AG04450 (cell line): ENCODE measurements at regions not wholly inside any gene's neighbourhood (a gene's known extent, or its start where the extent isn't known, plus 50 kb on each side); places are given as distances from the start of the nearest gene placed in this dataset.

Experiments used
- CTCF ChIA-PET: fragments of 300-600, 350-600 bp; formaldehyde crosslinking; extraction: SDS; loops from one replicate; lab custom pipeline; 2022; ENCODE audit warnings: antibody characterized with exemption, inconsistent platforms; lab: Charles Lee
- POLR2A ChIA-PET: fragments of 350-600 bp; formaldehyde crosslinking; extraction: SDS; loops from one replicate; lab custom pipeline; 2021; ENCODE audit warnings: antibody characterized with exemption, inconsistent platforms; lab: Yijun Ruan, JAX
- DNase-seq: peaks from one replicate; pipeline ENCODE4 v3.0.0-alpha.2; 2011; ENCODE audit warnings: low read depth, low spot score
- H3K27ac ChIP-seq: one replicate; pipeline ENCODE4 v1.5.1; 2012; ENCODE audit warnings: low read depth, low read length, control low read depth
- H3K27me3 ChIP-seq: one replicate; pipeline ENCODE4 v1.6.0; 2012; ENCODE audit warnings: low read length; ENCODE audit not compliant: control insufficient read depth, insufficient read depth
- H3K4me3 ChIP-seq: 2 replicates; pipeline ENCODE4 v1.5.1; 2011; ENCODE audit warnings: mild to moderate bottlenecking, low read depth, low read length, control low read depth
- H3K9me3 ChIP-seq: 2 replicates; pipeline ENCODE4 v1.5.1; 2012; ENCODE audit warnings: low read length; ENCODE audit not compliant: control insufficient read depth, insufficient read depth
- TF ChIP-seq, protein P1 (sequence below): IDR thresholded peaks from 2 replicates; pipeline ENCODE4 v1.5.1; 2011; ENCODE audit warnings: low read depth, low read length, control low read depth, inconsistent platforms

DNA sequence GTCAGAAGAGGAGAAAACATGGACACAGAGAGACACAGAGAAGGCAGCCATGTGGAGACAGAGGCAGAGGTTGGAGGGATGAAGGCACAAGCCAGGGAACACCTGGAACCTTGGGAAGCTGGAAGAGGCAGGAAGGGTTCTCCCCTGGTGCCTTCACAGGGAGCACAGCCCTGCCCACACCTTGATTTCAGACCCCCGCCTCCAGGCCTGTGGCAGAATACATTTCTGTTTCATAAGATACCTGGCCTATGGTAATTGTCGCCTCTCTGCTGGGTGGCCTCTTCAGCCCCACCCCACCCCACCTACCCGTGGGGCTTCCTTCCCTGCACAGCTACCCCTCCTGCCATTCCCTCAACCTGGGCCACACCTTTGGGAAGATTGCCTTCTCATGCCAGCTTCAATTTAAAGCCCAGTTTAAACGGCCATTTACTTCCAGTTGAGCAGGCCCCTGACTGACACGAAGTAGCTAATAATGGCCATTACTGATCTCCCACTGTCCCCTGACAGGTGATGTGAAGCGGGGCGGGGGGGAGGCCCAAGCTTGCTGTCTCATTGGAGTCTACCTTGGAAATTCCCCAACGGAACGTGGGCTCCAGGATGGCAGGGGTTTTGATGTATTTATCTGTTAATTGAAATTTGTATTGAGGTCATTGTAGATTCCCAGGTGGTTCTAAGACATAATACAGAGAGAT is 291.7 kb upstream of the FOXF1 start:
- CTCF ChIA-PET: interaction anchor here (0.7 kb wide), 1 partner anchor 399 kb away, joined by 3 read pairs; no protein-coding TSS in a partner anchor
- H3K27ac ChIP-seq: no peak overlapping the region
- no peaks in the 10 kb centered on the region for H3K27me3 ChIP-seq
- POLR2A ChIA-PET: no interaction called here
- DNase-seq: no peak
- H3K9me3 ChIP-seq: no peaks in the 10 kb centered on the region; the same call in 1 of the 2 replicates
- no peak overlapping the region for H3K4me3 ChIP-seq
- TF ChIP-seq, protein P1, sequence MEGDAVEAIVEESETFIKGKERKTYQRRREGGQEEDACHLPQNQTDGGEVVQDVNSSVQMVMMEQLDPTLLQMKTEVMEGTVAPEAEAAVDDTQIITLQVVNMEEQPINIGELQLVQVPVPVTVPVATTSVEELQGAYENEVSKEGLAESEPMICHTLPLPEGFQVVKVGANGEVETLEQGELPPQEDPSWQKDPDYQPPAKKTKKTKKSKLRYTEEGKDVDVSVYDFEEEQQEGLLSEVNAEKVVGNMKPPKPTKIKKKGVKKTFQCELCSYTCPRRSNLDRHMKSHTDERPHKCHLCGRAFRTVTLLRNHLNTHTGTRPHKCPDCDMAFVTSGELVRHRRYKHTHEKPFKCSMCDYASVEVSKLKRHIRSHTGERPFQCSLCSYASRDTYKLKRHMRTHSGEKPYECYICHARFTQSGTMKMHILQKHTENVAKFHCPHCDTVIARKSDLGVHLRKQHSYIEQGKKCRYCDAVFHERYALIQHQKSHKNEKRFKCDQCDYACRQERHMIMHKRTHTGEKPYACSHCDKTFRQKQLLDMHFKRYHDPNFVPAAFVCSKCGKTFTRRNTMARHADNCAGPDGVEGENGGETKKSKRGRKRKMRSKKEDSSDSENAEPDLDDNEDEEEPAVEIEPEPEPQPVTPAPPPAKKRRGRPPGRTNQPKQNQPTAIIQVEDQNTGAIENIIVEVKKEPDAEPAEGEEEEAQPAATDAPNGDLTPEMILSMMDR: no peak

DNA sequence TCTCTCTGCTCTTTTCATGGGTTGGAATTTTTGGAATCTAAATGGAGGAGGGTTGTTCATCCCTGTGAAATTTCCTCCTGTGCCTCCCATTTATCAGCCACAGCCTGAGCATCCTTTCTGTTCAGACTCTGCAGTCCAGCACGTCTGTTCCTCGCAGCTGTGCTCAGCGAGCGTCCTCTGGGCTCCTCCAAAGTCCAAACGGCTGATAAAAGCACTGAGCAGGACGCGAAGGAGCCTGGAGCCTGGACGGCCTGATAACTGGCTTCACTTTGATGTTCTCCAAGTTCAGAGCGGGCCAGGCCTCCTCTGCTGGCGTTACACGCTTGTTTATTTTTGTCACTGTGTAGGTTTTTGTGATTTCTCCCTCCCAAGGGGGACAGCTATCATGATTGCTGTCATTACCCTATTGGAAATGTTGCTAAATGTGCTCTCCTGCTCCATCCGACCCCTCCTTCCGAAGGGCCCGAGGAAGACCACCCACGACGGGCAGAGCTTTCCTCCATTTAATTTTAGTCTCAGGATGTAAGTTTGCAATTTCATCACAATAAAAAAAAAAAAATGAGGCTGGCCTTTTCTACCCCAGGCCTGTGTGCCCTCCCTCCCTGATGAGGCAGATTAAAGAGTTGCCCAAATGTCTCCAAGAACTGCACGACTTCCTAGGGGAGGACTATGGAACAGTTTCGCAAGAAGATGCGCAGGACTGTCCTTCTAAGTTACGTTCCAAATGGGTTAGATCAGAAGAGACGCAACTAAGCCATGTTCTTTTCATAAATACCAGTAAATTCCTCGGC is 290.5 kb upstream of the FOXF1 start:
- POLR2A ChIA-PET: interaction anchor here (0.6 to 3.1 kb wide), 4 partner anchors 74 to 448 kb away, joined by 3 to 18 read pairs (median 4); no protein-coding TSS in a partner anchor
- no peaks in the 10 kb centered on the region; the same call in 1 of the 2 replicates for H3K9me3 ChIP-seq
- H3K4me3 ChIP-seq: no peak overlapping the region
- CTCF ChIA-PET: interaction anchor here (1.2 kb wide), 1 partner anchor 399 kb away, joined by 3 read pairs; no protein-coding TSS in a partner anchor
- peak overlapping the region; percentile 99 for H3K27ac ChIP-seq
- H3K27me3 ChIP-seq: no peaks in the 10 kb centered on the region
- TF ChIP-seq, protein P1: no peak
- DNase-seq: no peak

DNA sequence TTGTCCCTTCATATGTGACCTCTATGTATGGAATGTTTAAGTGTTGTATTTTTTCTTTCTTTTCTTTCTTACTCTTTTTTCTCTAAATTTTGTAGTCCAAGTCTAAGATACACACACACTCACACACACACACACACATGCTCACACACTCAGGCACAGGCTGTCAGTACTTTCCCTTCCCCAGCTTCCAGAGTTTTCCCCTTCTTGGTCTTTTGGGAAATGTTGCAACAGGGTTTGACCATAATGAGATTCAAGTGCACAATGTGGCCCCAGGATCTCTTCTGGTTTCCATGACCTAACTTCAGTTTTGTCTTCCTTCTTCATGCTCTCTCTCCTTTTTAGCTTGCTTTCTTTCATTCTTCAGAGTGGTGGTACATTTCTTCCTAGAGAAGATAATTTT is 289.8 kb upstream of the FOXF1 start:
- CTCF ChIA-PET: interaction anchor here (1.2 kb wide), 1 partner anchor 399 kb away, joined by 3 read pairs; no protein-coding TSS in a partner anchor
- Histone ChIP-seq H3K4me3 (peak overlapping the region; percentile 80), H3K27me3 (no peaks in the 10 kb centered on the region)

GRCh38 chr16:86221085-86221484 is 289.2 kb upstream of the FOXF1 start:
- TF ChIP-seq, protein P1: no peak
- ChIA-PET CTCF (interaction anchor here (1.2 kb wide), 1 partner anchor 400 kb away, joined by 3 read pairs; no protein-coding TSS in a partner anchor), POLR2A (interaction anchor here (0.7 to 3.4 kb wide), 11 partner anchors 21 to 297 kb away, joined by 3 to 20 read pairs (median 6); partner anchors contain the start of gene FOXF1)
- DNase-seq: peak; percentile 96
- Histone ChIP-seq H3K9me3 (no peaks in the 10 kb centered on the region; the same call in 1 of the 2 replicates), H3K27ac (peak overlapping the region; percentile 99), H3K27me3 (no peaks in the 10 kb centered on the region), H3K4me3 (peak overlapping the region; percentile 80)

More for the DNA sequence above, 289.8 kb upstream of the FOXF1 start:
- no peak for DNase-seq
- H3K9me3 ChIP-seq: no peaks in the 10 kb centered on the region; the same call in 1 of the 2 replicates
- TF ChIP-seq, protein P1: no peak
- POLR2A ChIA-PET: interaction anchor here (0.6 to 3.4 kb wide), 11 partner anchors 21 to 449 kb away, joined by 3 to 20 read pairs (median 5); partner anchors contain the start of gene FOXF1
- H3K27ac ChIP-seq: peak overlapping the region; percentile 99
